GM19239 (cell line): ENCODE measurements at regions not wholly inside any gene's neighbourhood (a gene's known extent, or its start where the extent isn't known, plus 50 kb on each side); places are given as distances from the start of the nearest gene placed in this dataset.

Experiments used
- DNase-seq: peaks from one replicate; pipeline ENCODE4 v3.0.0; 2011; ENCODE audit warnings: low spot score; ENCODE audit not compliant: insufficient read length
- FAIRE-seq: peaks from 2 replicates; lab custom pipeline; 2011; peaks lifted over from hg19 to GRCh38; lab: Jason Lieb, UNC

DNA sequence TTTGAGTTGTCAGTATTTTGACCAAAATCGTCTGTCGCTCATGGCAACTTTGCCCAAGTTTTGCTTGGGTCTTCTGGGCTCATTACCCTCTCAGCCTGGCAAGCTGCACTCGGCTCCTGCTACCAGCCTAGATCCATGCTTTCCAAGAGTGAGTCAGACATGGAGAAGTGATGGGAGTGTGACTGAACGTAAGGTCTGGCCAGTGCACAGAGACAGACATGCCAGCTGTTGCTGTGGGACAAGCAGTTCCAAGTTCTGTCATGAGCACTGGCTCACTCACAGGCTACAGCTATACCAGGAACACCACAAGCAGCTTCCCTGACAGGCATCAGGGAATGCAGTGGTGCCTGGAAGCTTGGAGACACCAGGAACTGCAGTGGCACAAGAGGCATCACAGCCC is 338.9 kb downstream of the KDM5D start:
- FAIRE-seq (no peak), DNase-seq (no peak)

DNA sequence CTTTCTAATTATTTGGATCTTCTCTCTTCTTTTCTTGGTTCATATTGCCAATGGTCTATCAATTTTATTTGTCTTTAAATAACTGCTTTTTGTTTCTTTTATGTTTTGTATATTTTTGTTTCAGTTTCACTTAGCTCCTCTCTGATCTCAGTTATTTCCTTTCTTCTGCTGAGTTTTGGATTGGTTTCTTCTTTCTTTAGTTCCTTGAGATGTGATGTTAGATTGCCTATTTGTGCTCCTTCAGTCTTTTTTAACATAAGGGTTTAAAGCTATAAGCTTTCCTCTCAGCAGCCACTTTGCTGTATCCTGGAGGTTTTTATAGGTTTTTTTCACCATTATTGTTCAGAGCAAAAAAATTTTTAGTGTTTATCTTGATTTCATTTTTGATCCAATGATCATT is 351.6 kb downstream of the KDM5D start:
- DNase-seq (no peak), FAIRE-seq (no peak)

DNA sequence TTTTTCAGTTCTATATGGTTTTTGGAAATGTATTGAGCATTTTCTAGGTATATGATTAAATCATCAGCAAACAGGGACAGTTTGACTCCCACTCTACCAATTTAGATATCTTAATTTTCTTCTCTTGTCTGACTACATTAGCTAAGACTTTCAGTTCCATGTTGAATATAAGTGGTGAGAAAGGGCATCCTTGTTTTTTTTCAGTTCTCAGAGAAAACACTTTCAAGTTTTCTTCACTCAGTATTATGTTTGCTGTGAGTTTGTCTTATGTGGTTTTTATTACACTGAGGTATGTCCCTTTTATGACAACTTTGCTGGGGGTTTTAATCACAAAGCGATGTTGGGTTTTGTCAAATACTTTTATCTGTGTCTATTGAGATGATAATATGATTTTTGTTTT is 352.6 kb downstream of the KDM5D start:
- no peak for DNase-seq
- no peak for FAIRE-seq

DNA sequence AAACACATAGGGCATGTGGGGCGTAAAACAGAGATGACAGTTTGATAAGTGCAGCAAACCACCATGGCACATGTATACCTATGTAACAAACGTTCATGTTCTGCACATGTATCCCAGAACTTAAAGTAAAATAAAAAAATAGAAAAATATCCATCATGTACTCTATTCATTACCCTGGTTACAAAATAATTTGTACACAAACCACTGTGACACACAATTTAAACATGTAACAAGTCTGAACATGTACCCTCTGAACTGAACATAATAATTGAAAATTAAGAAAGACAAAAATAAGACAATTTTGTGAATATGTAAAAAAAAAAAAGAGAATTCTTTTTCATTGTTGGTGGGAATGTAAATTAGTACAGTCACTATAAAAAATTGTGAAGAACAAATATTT is 379.2 kb downstream of the KDM5D start:
- FAIRE-seq: no peak
- no peak for DNase-seq

DNA sequence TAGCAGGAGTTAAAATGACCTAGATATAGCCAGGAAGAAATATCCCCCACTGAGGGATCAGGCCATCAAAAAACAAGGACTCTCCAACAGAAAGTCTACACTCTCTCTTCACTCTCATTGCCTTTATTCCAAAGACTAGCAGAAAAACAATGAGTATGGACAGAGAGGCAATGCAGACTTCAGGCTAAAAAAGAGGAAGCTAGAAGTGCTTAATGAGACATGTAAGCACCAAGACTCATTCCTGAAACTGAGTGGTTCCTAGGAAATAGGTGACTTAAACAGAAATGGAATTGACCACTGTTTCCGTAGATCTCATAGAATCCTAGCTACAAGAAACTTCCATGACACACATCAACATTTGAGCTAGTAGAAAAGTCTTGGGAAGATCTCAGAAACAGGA is 387.3 kb downstream of the KDM5D start:
- no peak for DNase-seq
- FAIRE-seq: no peak

DNA sequence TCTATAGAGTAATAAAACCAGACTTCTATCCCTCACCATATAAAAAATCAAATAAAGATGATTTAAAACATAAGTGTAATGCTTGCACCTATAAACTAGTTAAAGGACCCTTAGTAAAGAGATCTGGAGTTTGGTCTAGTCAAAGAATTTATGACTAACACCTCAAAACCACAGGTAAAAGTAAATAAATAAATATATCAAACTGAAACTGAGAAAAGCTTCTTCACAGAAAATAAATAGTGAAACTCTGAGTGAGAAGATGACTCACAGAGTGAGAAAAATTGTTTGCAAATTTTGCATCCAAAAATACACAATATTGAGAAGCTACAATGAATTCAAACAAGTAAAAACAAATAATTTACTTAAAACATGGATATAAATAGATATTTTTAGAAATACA is 387.8 kb downstream of the KDM5D start:
- DNase-seq (no peak), FAIRE-seq (no peak)

DNA sequence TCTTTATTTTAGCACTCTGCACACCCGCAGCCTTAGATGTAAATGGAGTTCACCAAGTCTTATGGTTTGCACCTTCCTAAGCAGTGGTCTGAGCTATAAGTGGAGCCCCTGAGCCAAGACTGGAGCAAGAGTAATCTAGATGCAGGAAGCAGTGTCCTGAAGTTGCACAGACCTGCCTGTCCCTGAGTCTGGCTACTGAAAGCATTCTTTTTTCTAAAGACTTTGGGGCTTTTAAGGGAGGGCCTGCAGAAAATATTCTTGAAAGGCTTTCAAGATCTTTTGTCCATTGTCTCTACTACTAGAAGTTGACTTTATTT is 389.7 kb downstream of the KDM5D start:
- no peak for DNase-seq
- no peak for FAIRE-seq

DNA sequence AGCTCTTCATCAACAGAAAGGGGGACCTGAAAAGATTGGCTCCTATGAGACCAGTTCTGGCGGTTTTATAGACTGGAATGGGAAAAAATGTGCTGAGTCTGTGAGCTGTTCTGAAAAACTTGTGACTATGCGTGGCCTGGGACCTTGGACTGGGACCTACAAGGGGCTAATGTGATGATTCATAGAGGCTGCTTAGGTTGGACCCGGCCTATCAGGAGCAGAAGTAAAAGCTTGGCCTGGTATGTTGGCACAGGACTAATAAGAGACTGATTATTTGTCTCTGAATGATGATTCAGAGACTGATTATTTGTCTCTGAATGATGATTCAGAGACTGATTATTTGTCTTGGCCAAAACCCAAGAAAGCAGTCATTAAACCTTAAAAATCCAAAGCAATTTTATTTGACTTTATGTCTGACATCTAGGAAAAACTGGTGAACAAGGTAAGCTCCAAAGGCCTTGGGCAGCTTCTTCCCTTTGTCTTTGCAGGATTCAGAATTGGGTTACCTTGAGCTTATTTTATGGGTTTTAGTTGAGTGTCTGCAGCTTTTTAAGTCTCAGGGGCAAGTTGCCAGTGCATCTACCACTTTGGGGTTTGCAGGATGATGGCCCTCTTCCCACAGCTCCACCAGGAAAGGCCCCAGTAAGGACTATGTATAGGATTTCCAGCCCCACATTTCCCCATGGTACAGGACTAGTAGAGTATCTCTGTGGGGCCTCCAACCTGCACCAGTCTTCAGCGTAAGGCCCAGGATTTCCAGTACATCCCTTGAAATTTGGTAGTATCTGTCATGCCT is 390.3 kb downstream of the KDM5D start:
- no peak for DNase-seq
- no peak for FAIRE-seq

DNA sequence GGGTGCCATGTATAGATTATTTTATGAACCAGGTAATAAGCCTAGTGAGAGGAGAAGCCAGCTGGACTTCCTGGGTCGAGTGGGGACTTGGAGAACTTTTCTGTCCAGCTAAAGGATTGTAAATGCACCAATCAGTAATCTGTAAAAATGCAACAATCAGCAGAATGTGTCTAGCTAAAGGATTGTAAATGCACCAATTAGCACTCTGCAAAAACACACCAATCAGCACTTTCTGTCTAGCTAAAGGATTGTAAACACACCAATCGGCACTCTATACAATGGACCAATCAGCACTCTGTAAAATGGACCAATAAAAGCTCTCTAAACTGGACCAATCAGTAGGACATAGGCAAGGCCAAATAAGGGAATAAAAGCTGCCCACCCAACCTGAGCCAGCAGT is 392.9 kb downstream of the KDM5D start:
- FAIRE-seq (no peak), DNase-seq (no peak)

DNA sequence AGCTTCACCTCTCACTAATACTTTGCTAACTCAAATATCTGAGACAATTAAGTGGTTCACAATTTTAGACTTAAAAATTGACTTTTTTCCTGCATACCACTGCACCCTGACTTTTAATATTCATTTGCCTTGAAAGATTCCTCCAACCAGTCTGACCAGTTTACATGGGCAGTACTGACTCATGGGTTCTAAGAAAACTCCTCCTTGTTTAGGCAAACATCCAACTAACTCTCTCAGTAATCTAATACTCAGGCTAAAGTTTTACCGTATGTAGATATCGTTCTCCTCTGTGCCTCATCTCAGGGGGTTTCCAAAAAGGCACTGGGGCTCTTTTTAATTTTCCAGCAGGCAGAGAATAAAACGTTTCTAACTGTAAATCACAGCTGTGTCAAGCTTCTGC is 422.8 kb downstream of the KDM5D start:
- FAIRE-seq (no peak), DNase-seq (no peak)

DNA sequence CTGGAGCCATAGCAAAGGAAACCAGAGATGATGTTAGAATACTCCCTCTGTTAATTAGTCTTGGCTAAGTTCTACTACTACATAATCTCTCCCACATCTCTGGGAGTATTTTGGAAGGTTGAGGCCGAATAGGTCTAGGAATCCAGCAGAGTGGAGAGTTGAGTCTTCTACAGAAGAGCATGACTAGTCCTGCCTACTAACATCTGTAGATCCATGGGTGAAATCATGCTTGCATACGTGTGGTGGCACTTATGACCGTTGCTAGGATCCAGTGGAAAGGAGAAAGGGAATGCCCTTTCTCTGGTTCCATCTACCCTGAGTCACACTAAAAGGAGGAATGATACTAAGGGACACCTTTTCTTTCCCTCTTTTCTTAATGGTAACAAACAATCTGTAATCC is 425.4 kb downstream of the KDM5D start:
- DNase-seq (no peak), FAIRE-seq (no peak)

DNA sequence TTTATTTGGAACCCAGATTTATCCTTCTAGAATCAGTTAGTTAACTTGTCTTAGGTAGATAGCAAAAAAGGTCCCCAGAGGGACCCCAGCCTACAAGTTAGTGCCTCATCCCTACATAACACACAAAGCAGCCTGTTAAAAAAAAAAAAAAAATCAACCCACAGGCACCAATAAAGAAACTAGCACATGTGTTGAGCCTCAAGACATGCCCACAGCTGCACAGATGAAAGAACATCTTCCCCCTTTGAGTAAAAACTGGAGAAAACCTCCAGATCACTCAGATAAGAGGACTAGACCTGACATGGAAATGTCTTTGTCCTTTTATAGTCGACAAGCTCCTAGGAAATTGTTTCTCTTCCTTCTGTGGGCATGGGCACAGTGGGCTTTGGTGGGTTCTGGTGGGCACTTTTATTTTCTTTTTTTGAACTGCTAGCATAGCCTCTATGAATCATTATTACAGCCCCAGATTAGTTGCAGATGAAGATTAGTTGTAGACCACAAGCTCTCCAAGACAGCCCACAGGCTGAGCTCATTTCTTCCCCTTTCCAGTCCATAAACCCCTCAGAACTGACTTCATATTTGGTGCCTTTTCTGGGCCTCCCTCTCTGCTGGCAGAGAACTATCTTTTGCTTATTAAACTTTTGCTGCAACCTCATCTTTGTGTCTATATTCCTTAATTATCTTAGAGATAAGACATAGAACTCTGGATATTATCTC is 427.1 kb downstream of the KDM5D start:
- no peak for FAIRE-seq
- no peak for DNase-seq

DNA sequence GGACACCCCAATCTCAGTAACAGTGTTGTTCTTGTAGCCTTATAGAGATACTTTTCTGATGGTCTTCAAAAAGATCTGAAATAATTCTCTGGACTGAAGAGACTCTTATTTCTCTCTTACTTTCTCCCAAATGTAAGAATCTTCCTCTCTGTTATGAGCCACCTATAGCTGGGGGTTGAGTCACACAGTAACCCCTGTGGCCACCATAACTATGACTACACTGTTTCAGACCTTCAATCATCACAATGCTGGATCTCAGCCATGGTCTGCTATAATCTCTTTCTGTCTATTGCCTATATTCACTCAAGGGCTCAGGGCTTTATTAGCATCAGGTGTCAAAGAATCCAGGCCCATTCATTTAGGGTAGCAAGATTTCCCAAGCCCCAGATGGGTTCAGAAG is 436.9 kb downstream of the KDM5D start:
- DNase-seq: no peak
- FAIRE-seq: no peak

DNA sequence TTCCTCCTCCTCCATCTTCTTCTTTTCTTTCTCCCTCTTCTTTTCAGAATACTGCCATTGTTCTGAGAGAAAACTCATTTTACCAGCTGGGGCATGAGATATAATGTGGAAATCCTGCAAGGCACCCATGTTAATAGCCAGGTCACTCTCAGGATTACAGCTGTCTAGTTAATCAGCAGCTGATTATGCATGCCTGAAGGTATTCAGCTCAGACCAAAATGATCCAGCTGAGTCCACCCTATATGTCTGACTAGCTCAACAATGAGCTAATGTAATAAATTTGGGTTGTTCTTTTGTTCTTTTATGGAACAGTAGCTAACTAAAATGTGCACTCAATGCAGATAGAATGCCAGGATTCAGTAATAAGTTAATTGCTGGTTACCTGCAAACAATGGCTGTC is 441.4 kb downstream of the KDM5D start:
- DNase-seq (no peak), FAIRE-seq (no peak)

DNA sequence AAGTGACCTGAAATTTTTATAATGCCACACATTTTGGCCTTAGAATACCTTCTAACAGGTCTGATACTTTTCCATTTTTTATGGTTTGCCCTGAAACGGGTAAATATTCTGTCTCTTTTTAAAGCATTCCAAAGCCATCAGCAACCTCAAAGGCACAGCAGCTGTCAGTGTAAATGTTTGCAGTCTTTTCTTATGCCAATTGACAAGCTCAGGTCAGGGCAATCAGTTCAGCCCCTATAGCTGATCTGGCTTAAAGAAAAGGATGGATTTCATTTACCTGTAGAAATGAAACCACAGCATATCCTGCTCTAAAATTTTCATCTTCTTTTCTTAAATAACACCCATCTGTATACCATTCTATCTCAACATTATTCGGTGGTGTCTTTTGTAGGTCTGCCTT is 453.6 kb downstream of the KDM5D start:
- FAIRE-seq (no peak), DNase-seq (no peak)

DNA sequence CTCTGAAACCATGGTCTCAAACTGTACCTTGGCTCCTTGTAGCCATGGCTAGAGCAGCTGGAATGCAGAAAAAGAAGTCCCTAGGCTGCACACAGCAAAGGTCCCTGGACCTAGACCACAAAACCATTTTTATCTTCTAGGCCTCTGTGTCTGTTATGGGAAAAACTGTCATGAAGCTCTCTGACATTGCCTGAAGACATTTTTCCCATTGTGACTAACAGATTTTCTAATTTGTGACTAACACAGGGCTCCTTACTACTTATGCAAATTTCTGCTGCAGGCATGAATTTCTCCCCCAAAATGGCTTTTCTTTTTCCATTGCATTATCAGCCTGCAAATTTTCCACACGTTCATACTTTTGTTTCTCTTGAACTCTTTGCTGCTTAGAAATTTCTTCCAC is 470.4 kb downstream of the KDM5D start:
- FAIRE-seq (no peak), DNase-seq (no peak)

DNA sequence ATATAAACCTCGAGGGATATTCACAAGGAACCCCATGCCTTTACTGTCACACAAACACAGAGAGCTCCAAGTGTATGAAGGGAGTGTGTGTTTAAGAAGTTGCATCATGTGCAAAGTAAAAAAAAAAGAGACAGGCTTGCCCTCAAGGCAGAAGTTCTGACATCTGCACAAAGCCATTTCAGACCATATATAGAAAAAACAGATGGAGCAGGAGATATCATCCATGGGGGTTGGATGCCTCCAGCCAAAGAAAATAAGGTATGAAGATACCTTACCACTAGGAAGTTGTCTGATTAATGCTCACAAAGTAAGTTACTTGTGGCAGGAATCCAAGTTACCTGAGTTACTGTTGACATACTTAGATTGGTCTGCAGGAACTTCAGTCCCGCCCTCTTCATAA is 476.2 kb downstream of the KDM5D start:
- no peak for FAIRE-seq
- no peak for DNase-seq

DNA sequence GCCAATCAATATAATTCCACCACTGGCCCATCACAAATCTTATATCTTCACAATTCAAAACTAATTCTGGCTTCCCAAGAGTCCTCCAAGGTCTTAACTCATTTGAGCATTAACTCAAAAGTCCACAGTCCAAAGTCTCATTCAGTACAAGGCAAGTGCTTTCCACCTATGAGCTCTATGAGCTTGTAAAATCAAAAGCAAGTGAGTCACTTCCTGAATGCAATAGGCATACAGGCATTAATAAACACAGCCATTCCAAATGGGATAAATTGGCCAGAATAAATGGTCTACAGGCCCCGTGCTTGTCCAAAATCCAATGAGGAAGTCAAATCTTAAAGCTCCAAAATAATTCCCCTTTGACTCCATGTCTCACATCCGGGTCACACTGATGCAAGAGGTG is 479.1 kb downstream of the KDM5D start:
- FAIRE-seq (no peak), DNase-seq (no peak)

DNA sequence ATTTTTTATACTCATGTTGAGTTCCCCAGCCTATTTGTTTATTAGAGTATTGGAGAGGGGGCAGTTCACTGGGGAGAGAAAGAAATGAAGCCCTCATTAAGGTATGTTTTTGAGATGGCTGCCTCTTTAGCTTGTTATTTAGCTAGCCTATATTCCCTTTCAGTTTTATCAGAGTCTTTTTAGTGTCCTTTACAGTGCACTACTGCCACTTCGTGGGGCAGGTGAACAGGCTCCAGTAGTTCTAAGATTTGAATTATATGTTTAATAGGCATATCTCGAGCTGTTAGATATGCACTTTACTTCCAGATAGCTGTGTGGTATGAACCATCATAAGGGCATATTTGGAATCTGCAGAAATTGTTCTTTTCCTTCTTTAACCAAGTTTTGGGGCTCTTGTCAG is 482.2 kb downstream of the KDM5D start:
- DNase-seq (no peak), FAIRE-seq (no peak)

DNA sequence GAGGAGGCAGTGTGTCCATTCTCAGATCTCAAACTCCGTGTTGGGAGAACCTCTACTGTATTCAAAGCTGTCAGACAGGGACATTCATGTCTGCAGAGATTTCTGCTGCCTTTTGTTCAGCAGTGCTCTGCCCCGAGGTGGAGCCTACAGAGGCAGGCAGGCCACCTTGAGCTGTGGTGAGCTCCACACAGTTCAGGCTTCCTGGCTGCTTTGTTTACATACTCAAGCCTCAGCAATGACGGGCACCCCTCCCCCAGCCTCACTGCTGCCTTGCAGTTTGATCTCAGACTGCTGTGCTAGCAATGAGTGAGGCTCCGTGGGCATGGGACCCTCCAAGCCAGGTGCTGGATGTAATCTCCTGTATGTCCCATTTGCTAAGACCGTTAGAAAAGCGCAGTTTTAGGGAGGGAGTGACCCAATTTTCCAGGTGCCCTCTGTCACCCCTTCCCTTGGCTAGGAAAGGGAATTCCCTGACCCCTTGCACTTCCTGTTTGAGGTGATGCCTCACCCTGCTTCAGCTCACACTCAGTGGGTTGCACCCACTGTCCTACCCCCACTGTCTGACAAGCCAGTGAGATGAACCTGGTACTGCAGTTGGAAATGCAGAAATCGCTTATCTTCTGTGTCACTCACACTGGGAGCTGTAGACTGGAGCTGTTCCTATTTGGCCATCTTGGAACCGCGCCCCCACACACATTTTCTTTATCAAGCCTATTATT is 458.9 kb upstream of the HSFY2 start:
- no peak for FAIRE-seq
- no peak for DNase-seq

DNA sequence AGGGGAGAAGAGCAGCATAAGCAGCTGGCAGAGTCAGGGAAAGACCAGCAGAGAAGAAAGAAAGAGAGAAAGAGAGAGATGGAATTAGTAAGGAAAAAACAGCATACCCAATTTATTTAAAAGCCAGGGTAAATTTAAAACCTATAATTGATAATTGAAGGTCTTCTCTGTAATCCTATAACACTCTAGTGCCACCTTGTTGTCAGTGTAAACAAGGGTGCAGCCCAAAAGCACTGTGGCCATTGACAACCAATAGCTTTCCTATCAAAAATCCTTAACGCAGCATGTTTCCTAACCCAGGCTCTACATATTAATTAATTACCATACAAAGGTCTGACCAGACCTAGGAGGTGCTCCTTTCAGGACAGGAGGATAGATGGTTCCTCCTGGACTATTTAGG is 447.2 kb upstream of the HSFY2 start:
- FAIRE-seq: no peak
- DNase-seq: no peak

DNA sequence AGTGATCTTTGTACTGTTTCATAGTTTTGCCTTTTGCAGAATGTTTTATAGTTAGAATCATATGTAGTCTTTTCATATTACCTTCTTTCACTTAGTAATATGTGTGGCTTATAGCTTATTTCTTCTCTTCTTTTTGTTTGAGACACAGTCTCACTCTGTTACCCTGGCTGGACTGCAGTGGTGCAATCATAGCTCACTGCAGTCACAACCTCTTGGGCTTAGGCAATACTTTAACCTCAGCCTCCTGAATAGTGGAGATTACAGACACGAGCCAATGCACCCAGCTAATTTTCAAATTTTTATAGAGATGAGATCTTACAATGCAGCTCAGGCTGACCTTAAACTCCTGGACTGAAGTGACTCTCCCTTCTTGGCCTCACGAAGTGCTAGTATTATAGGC is 435.4 kb upstream of the HSFY2 start:
- DNase-seq (no peak), FAIRE-seq (no peak)
